NT2/D1 (cell line): ENCODE measurements at regions not wholly inside any gene's neighbourhood (a gene's known extent, or its start where the extent isn't known, plus 50 kb on each side); places are given as distances from the start of the nearest gene placed in this dataset.

Experiments used
- SUZ12 ChIP-seq: IDR thresholded peaks from 2 replicates; pipeline ENCODE4 v1.6.1; 2011; ENCODE audit not compliant: insufficient read length, insufficient read depth; ENCODE audit errors: extremely low read depth
- YY1 ChIP-seq: IDR thresholded peaks from 2 replicates; pipeline ENCODE4 v1.6.1; 2011; ENCODE audit not compliant: insufficient read length, insufficient read depth
- ZNF274 ChIP-seq: IDR thresholded peaks from 2 replicates; pipeline ENCODE4 v1.6.1; 2011; ENCODE audit warnings: mild to moderate bottlenecking, low read depth, low read length

DNA sequence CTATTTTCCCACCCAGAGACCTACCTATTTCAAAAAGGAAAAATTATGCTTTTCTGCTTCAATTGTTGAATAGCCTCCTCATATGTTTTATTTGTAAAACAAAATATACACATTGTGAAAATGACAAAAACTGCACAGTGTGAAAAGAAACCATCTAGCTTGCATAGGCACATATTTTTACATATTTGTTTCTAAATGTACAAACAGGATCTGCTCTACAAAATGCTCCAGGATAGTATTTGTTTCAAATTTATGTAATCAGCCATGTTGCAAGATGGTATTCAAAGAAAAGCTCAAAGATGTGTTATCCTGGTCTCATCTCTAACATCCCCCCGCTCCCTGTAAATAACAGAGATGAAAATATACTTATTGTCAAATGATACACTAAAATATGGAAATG lies 366.1 kb upstream of the MPDZ start:
- TF ChIP-seq YY1 (no peak), SUZ12 (no peak), ZNF274 (no peak)
